Choroid plexus epithelial cell (primary cell): ENCODE measurements at regions not wholly inside any gene's neighbourhood (a gene's known extent, or its start where the extent isn't known, plus 50 kb on each side); places are given as distances from the start of the nearest gene placed in this dataset.

Source experiments
- DNase-seq: peaks from one replicate; pipeline ENCODE4 v3.0.0-alpha.2; 2010; ENCODE audit warnings: low read depth
- H3K4me3 ChIP-seq: 2 replicates; pipeline ENCODE4 v1.5.1; 2011; ENCODE audit warnings: low read depth, mild to moderate bottlenecking, control low read depth, low read length, moderate library complexity
- TF ChIP-seq, protein P1 (sequence below): conservative IDR thresholded peaks from 2 replicates; pipeline ENCODE4 v1.5.1; 2011; ENCODE audit warnings: low read depth, mild to moderate bottlenecking, control low read depth, inconsistent platforms, low read length, moderate library complexity

DNA sequence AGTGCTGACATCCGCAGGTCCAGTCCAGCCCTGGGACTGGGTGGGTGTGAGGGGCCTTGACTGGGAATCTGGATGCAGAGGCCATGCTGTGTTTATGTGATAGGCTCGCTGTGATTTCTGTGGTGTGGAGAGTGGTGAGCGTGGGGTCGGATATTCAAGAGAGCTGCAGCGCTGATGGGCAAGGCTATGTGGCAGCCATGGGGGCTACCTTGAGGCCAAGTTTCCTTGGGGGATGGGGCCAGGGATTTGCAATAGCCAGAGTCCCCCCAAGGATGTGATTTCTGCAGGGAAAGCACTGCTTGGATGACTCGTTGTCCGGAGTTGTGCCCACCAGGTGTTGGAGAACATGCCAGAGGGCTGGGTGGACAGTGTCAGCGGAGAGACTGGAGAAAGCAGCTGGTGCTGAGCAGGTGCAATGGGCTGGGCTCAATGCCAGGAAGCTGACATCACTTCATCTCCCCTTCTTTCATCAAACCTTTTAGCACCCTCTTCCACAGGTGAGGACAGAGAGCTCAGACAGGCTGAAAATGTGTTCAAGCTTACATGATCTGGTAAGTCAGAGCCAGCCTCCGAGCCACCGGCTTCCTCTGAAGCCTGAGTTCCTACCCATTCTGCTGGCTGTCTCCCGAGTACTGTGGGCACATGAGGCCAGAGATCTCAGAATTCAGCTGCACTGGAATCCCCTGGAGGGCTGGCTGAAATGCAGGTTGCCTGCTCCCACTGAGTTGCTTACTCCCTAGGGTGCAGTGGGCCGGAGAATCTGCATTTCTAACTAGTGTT, 132.9 kb downstream of the RHOU start:
- no peak overlapping the region for H3K4me3 ChIP-seq
- TF ChIP-seq, protein P1, sequence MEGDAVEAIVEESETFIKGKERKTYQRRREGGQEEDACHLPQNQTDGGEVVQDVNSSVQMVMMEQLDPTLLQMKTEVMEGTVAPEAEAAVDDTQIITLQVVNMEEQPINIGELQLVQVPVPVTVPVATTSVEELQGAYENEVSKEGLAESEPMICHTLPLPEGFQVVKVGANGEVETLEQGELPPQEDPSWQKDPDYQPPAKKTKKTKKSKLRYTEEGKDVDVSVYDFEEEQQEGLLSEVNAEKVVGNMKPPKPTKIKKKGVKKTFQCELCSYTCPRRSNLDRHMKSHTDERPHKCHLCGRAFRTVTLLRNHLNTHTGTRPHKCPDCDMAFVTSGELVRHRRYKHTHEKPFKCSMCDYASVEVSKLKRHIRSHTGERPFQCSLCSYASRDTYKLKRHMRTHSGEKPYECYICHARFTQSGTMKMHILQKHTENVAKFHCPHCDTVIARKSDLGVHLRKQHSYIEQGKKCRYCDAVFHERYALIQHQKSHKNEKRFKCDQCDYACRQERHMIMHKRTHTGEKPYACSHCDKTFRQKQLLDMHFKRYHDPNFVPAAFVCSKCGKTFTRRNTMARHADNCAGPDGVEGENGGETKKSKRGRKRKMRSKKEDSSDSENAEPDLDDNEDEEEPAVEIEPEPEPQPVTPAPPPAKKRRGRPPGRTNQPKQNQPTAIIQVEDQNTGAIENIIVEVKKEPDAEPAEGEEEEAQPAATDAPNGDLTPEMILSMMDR: no peak
- DNase-seq: no peak

DNA sequence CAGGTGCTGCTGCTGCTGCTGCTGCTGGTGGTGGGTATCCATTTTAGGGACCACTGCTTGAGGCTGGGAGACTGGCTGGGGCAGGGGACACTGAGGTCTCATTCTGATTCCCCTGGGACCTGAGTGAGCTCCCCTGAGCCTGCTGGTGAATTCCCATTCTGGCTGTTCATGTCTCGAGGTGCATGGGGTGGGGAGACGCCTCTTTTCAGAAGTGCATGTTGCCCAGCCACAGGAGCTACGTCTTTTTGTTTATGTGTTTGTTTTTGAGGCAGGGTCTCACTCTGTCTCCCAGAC, 133.4 kb downstream of the RHOU start:
- TF ChIP-seq, protein P1: no peak
- no peak for DNase-seq

DNA sequence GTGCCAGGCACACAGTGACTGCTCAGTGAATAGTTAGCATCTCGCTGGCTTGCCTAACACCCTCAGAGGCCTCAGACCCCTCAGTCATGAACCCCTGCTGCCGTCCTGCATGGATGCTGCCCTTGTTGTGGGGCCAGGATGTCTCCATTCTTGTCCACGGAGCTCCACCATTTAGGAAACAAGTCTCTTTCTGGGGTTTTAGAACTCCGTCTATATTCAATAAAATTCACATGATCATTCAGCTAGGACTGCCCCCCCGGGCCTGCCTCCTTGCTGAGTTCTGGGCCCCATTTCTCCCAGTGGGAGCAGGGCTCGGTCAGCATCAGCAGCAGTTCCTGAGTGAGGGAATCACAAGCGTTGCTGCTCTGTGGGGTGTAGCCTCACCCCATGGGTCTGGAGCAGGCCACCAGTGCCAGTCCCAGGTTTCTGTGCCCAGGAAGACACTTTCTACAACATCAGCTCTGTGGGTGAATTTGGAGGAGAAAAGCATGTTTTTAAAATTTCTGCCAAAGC, 134.1 kb downstream of the RHOU start:
- no peak for DNase-seq
- no peak overlapping the region for H3K4me3 ChIP-seq
- TF ChIP-seq, protein P1: no peak

More for the DNA sequence above, 133.4 kb downstream of the RHOU start:
- no peak overlapping the region for H3K4me3 ChIP-seq

DNA sequence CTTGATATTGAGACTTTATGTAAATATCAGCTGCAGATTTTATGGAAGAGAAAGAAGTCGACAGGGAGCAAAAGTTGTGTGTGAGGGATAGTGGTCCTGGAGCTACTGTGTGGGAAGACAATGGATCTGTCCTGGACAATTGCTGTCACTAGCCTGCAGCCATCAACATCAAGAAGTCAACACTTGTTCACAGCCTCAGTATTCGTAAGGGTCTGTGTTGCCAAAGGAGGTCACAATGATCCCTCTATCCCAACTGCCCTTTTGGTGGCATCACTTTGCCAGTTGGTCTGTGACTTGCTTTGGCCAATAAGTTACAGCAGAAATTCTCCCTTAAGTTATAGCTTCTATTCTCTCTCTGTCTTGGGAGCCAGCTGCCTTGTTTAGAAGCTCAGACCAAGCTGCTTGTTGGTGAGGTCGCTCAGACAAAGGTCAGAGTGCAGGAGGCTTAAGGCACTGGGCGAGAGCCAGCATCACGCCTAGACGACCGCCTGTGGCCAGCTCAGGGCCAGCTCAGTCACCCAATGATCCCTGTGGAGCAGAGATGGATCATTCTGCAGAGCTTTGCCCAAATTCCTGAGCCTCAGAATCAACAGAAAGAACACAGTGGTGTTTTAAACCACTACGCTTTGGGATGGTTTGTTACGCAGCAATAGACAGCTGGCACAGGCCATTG, 134.9 kb downstream of the RHOU start:
- H3K4me3 ChIP-seq: no peak overlapping the region
- no peak for DNase-seq
- TF ChIP-seq, protein P1: no peak

DNA sequence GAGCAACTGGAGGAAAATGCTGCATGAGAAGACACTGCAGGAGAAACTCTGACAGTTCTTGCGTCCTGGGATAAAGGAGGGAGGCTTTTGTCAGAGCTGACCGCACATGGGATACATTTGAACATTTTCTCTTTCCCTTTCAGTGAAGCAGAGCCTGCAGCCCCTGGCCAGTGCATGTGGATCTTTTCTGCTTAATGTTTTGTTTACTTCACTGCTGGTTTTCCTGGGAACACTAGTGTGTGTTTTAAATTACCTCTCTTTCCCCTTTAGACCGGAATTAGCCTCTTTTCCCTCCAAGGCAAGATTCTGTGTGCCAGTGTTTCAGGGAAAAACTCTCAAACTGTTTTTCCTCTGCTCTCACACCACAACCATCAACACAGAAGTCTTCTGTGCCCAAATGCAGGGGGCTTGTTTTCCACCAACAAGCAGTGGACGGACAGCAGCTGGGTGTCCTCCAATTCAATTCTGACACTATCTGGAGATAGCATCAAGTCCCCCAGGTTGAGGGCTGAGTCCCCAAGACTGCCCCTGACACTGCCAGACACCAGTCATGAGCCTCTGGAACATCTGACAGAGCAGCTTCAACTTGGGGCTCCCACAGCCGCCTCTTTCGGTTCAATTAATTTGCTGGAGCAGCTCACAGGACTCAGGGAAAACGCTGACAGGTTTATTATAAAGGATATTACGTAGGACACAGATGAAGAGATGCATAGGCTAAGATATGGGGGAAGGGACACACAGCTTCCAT, 136.2 kb downstream of the RHOU start:
- no peak for DNase-seq
- no peak overlapping the region for H3K4me3 ChIP-seq

DNA sequence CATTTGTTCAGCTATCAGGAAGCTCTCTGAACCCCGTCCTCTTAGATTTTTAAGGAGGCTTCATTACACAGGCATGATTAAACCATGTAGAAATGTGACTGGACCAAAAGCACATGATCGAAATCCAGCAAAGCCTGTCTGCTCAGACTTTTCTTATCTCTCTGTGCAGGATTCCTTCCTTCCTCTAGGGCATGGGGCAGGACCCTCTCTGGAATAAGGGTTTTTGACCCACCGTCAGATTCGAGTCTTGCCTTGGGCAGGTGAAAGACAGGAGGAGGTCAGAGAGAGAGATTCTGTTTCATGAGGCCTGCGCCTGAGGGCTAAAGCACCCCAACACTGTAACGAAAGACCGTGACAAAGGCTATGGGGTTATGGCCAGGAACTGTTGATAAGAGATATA, 136.8 kb downstream of the RHOU start:
- DNase-seq: no peak
- TF ChIP-seq, protein P1: no peak
- no peak overlapping the region for H3K4me3 ChIP-seq

More for the DNA sequence above, 136.2 kb downstream of the RHOU start:
- TF ChIP-seq, protein P1: no peak
